ENCODE measurements at regions not wholly inside any gene's neighbourhood (a gene's known extent, or its start where the extent isn't known, plus 50 kb on each side); places are given as distances from the start of the nearest gene placed in this dataset.

GRCh38 chrX:94612140-94612539 lies 938.1 kb downstream of the FAM133A start:
- no peak for TF ChIP-seq CTCF (IDR thresholded peaks at IDR 0.05; ENCODE audit: insufficient read depth, low read length, poor library complexity, severe bottlenecking)
- Histone ChIP-seq H3K27me3 (ENCODE audit: control insufficient read depth, insufficient read depth, low read length) (no peaks in the 10 kb centered on the region), H3K36me3 (ENCODE audit: control insufficient read depth, insufficient read depth, low read length) (no peaks in the 10 kb centered on the region), H3K4me3 (ENCODE audit: low read depth, low read length) (no peak overlapping the region)
- no peak for DNase-seq (ENCODE audit: low read depth)

GRCh38 chrX:94633237-94633636 lies 959.2 kb downstream of the FAM133A start:
- TF ChIP-seq CTCF (IDR thresholded peaks at IDR 0.05; ENCODE audit: insufficient read depth, low read length, poor library complexity, severe bottlenecking): no peak
- no peak overlapping the region for H3K4me3 ChIP-seq (ENCODE audit: low read depth, low read length)
- no peaks in the 10 kb centered on the region for H3K36me3 ChIP-seq (ENCODE audit: control insufficient read depth, insufficient read depth, low read length)
- no peak for DNase-seq (ENCODE audit: low read depth)
- no peaks in the 10 kb centered on the region for H3K27me3 ChIP-seq (ENCODE audit: control insufficient read depth, insufficient read depth, low read length)

- Histone ChIP-seq H3K4me3 (ENCODE audit: low read depth, low read length) (no peak overlapping the region), H3K27me3 (ENCODE audit: control insufficient read depth, insufficient read depth, low read length) (no peaks in the 10 kb centered on the region), H3K36me3 (ENCODE audit: control insufficient read depth, insufficient read depth, low read length) (no peaks in the 10 kb centered on the region)
- TF ChIP-seq CTCF (IDR thresholded peaks at IDR 0.05; ENCODE audit: insufficient read depth, low read length, poor library complexity, severe bottlenecking): no peak
- no peak for DNase-seq (ENCODE audit: low read depth)
Observed at GRCh38 chrX:94635003-94635402, 961.0 kb downstream of the FAM133A start.

GRCh38 chrX:94645726-94646125 lies 971.7 kb downstream of the FAM133A start:
- Histone ChIP-seq H3K36me3 (ENCODE audit: control insufficient read depth, insufficient read depth, low read length) (no peaks in the 10 kb centered on the region), H3K27me3 (ENCODE audit: control insufficient read depth, insufficient read depth, low read length) (no peaks in the 10 kb centered on the region), H3K4me3 (ENCODE audit: low read depth, low read length) (no peak overlapping the region)
- no peak for DNase-seq (ENCODE audit: low read depth)
- no peak for TF ChIP-seq CTCF (IDR thresholded peaks at IDR 0.05; ENCODE audit: insufficient read depth, low read length, poor library complexity, severe bottlenecking)

GRCh38 chrX:94655180-94655579 lies 981.2 kb downstream of the FAM133A start:
- DNase-seq (ENCODE audit: low read depth): no peak
- no peak for TF ChIP-seq CTCF (IDR thresholded peaks at IDR 0.05; ENCODE audit: insufficient read depth, low read length, poor library complexity, severe bottlenecking)
- H3K4me3 ChIP-seq (ENCODE audit: low read depth, low read length): no peak overlapping the region
- H3K27me3 ChIP-seq (ENCODE audit: control insufficient read depth, insufficient read depth, low read length): no peaks in the 10 kb centered on the region
- H3K36me3 ChIP-seq (ENCODE audit: control insufficient read depth, insufficient read depth, low read length): no peaks in the 10 kb centered on the region

- no peak overlapping the region for H3K4me3 ChIP-seq (ENCODE audit: low read depth, low read length)
- no peaks in the 10 kb centered on the region for H3K36me3 ChIP-seq (ENCODE audit: control insufficient read depth, insufficient read depth, low read length)
- TF ChIP-seq CTCF (IDR thresholded peaks at IDR 0.05; ENCODE audit: insufficient read depth, low read length, poor library complexity, severe bottlenecking): no peak
- no peaks in the 10 kb centered on the region for H3K27me3 ChIP-seq (ENCODE audit: control insufficient read depth, insufficient read depth, low read length)
- no peak for DNase-seq (ENCODE audit: low read depth)
Observed at GRCh38 chrX:94662689-94663088, 988.7 kb downstream of the FAM133A start.
